HepG2 (cell line): ENCODE measurements at regions not wholly inside any gene's neighbourhood (a gene's known extent, or its start where the extent isn't known, plus 50 kb on each side); places are given as distances from the start of the nearest gene placed in this dataset.

Experiments used
- ATAC-seq: fragments of 200-7000 bp; cut with Tn5 transposase; 3 replicates; pipeline ENCODE4 v1.9.1; 2020; ENCODE audit warnings: mild to moderate bottlenecking, moderate library complexity
- BruUV-seq: library from RNA; stranded (reverse); fragments of 400-500 nt; replicated peaks from 2 replicates; lab custom pipeline; 2021; lab: Mats Ljungman, UMichigan
- CTCF ChIA-PET: fragments of 300-600 bp; formaldehyde crosslinking; extraction: SDS; loops from one replicate; lab custom pipeline; 2021; ENCODE audit warnings: low total read pairs, inconsistent platforms, low intra/inter-chr PET ratio; lab: Yijun Ruan, JAX
- POLR2A ChIA-PET: fragments of 350-600 bp; sonication (Branson Sonifier 250); formaldehyde crosslinking; loops from one replicate; lab custom pipeline; 2020; ENCODE audit warnings: antibody characterized with exemption, inconsistent platforms; lab: Yijun Ruan, JAX
- DNase-seq: peaks from one replicate; pipeline ENCODE4 v3.0.0-alpha.2; 2015; ENCODE audit warnings: low spot score
- FAIRE-seq: peaks from 3 replicates; lab custom pipeline; 2011; peaks lifted over from hg19 to GRCh38; lab: Jason Lieb, UNC
- H2AFZ ChIP-seq: one replicate; pipeline ENCODE4 v1.6.1; 2011; ENCODE audit warnings: low read length, inconsistent platforms
- H3K27ac ChIP-seq: fragments of 300-600 bp; 3 replicates; pipeline ENCODE4 v1.8.0; 2011; ENCODE audit warnings: mixed run types, mild to moderate bottlenecking, mixed read lengths, low read length, inconsistent platforms; ENCODE audit not compliant: insufficient read depth; ENCODE audit errors: extremely low read length
- H3K27me3 ChIP-seq, 2 experiments: fragments of 200-600 bp in 1 of 2; 2 replicates in 1 of 2; 3 replicates in 1 of 2; pipeline versions ENCODE4 v1.6.0 to v1.8.0; 2011; ENCODE audit warnings: low read length in 2 of 2, mild to moderate bottlenecking in 2 of 2, moderate library complexity in 2 of 2, inconsistent platforms in 1 of 2; ENCODE audit not compliant: insufficient read depth in 2 of 2, control insufficient read depth in 1 of 2
- H3K36me3 ChIP-seq, 2 experiments: fragments of 200-600 bp in 1 of 2; replicated peaks in 1 of 2; 2 replicates in 1 of 2; 3 replicates in 1 of 2; pipeline versions ENCODE4 v1.5.1 to v1.8.0; 2011; ENCODE audit warnings: low read length in 2 of 2, inconsistent platforms in 1 of 2; ENCODE audit not compliant: insufficient read depth in 2 of 2, control insufficient read depth in 1 of 2
- H3K4me1 ChIP-seq: 2 replicates; pipeline ENCODE4 v1.5.1; 2012; ENCODE audit warnings: low read length, inconsistent platforms; ENCODE audit not compliant: insufficient read depth
- H3K4me2 ChIP-seq: 2 replicates; pipeline ENCODE4 v1.6.0; 2011; ENCODE audit warnings: low read depth, low read length, inconsistent platforms
- H3K4me3 ChIP-seq, 3 experiments: fragments of 200-600 bp in 1 of 3; sonication (generic), shearing (Covaris generic) in 1 of 3; replicated peaks in 1 of 3; 2 replicates each; pipeline ENCODE4 v1.5.1; 2011 to 2016; ENCODE audit warnings: low read length in 3 of 3, inconsistent platforms in 2 of 3, low read depth in 2 of 3, mild to moderate bottlenecking in 2 of 3, control low read depth in 1 of 3, mixed read lengths in 1 of 3; ENCODE audit not compliant: insufficient read depth in 1 of 3
- H3K79me2 ChIP-seq: one replicate; pipeline ENCODE4 v1.6.1; 2011; ENCODE audit warnings: low read length, inconsistent platforms; ENCODE audit not compliant: insufficient read depth
- H3K9ac ChIP-seq: 2 replicates; pipeline ENCODE4 v1.6.0; 2011; ENCODE audit warnings: mild to moderate bottlenecking, low read depth, low read length, inconsistent platforms; ENCODE audit not compliant: insufficient read depth
- H3K9me3 ChIP-seq: 2 replicates; pipeline ENCODE4 v1.5.1; 2012; ENCODE audit warnings: mild to moderate bottlenecking, low read length
- H4K20me1 ChIP-seq: 2 replicates; pipeline ENCODE4 v1.6.0; 2011; ENCODE audit warnings: inconsistent platforms, mild to moderate bottlenecking, low read length, moderate library complexity; ENCODE audit not compliant: insufficient read depth
- DMAP1 ChIP-seq: IDR thresholded peaks from 2 replicates; pipeline ENCODE4 v1.6.1; 2016
- GTF2F1 ChIP-seq: fragments of 150-350 bp; IDR thresholded peaks from 2 replicates; pipeline ENCODE4 v1.6.1; 2014; ENCODE audit warnings: low read length
- HMGA1 ChIP-seq: sonication (generic); formaldehyde crosslinking; conservative IDR thresholded peaks from 2 replicates; pipeline ENCODE4 v1.4.0; 2020; ENCODE audit warnings: missing genetic modification reagents
- MLX ChIP-seq: IDR thresholded peaks from 2 replicates; pipeline ENCODE4 v1.6.1; 2016
- RBFOX2 ChIP-seq: fragments of 200-400 bp; formaldehyde crosslinking; IDR thresholded peaks from 2 replicates; pipeline ENCODE4 v1.6.1; 2017; ENCODE audit warnings: low read depth, mild to moderate bottlenecking, low read length
- STAG1 ChIP-seq: sonication (generic); formaldehyde crosslinking; IDR thresholded peaks from 2 replicates; pipeline ENCODE4 v1.4.0; 2020; ENCODE audit warnings: missing genetic modification reagents
- YY1 ChIP-seq: IDR thresholded peaks from 2 replicates; pipeline ENCODE4 v1.6.1; 2011; ENCODE audit warnings: low read length, low read depth, moderate library complexity, mild to moderate bottlenecking; ENCODE audit not compliant: insufficient read depth, insufficient replicate concordance
- ZNF124 ChIP-seq: sonication (generic); formaldehyde crosslinking; IDR thresholded peaks from 2 replicates; pipeline ENCODE4 v1.4.0; 2020; ENCODE audit warnings: missing genetic modification reagents
- ZNF563 ChIP-seq: sonication (generic); formaldehyde crosslinking; IDR thresholded peaks from 2 replicates; pipeline ENCODE4 v1.8.0; 2022; ENCODE audit warnings: mild to moderate bottlenecking, moderate library complexity, missing genetic modification reagents
- ZNF766 ChIP-seq: sonication (generic); formaldehyde crosslinking; IDR thresholded peaks from 2 replicates; pipeline ENCODE4 v1.5.0; 2020; ENCODE audit warnings: missing genetic modification reagents, borderline replicate concordance
- ZNF776 ChIP-seq: sonication (generic); formaldehyde crosslinking; IDR thresholded peaks from 2 replicates; pipeline ENCODE4 v1.4.0; 2020; ENCODE audit warnings: mild to moderate bottlenecking, missing genetic modification reagents
- ZNF781 ChIP-seq: sonication (generic); formaldehyde crosslinking; IDR thresholded peaks from 2 replicates; pipeline ENCODE4 v1.5.1; 2020; ENCODE audit warnings: borderline replicate concordance, mild to moderate bottlenecking, missing genetic modification reagents; ENCODE audit errors: not compliant biosample characterization
- ZNF792 ChIP-seq: IDR thresholded peaks from 2 replicates; pipeline ENCODE4 v1.6.1; 2016
- WGBS: methylation state at CpG from one replicate; pipeline ENCODE4 v1.1.6; 2017; ENCODE audit warnings: low lambda C conversion rate; 5-methylcytosine and 5-hydroxymethylcytosine counted together
- in situ Hi-C: cut with HindIII; loops from 2 replicates; pipeline ENCODE4 v1.10.0; 2017; ENCODE audit warnings: low pct_unique_long_range_greater_than_20kb; ENCODE audit not compliant: extremely low pct_ligation_motif_present
- intact Hi-C: fragments of 100-400 bp; cut with micrococcal nuclease; formaldehyde crosslinking; loops from one replicate; pipeline ENCODE4 v1.10.0; 2022; ENCODE audit not compliant: unreplicated experiment
- TF ChIP-seq, protein P1 (sequence below): sonication (generic); formaldehyde crosslinking; IDR thresholded peaks from 2 replicates; pipeline ENCODE4 v1.4.0; 2020; ENCODE audit warnings: missing genetic modification reagents
- TF ChIP-seq, protein P2 (sequence below): sonication (generic); formaldehyde crosslinking; IDR thresholded peaks from 2 replicates; pipeline ENCODE4 v1.4.0; 2020; ENCODE audit warnings: missing genetic modification reagents
- TF ChIP-seq, protein P3 (sequence below): sonication (generic); formaldehyde crosslinking; IDR thresholded peaks from 2 replicates; pipeline ENCODE4 v1.5.1; 2020; ENCODE audit warnings: mild to moderate bottlenecking, moderate library complexity, missing genetic modification reagents

DNA sequence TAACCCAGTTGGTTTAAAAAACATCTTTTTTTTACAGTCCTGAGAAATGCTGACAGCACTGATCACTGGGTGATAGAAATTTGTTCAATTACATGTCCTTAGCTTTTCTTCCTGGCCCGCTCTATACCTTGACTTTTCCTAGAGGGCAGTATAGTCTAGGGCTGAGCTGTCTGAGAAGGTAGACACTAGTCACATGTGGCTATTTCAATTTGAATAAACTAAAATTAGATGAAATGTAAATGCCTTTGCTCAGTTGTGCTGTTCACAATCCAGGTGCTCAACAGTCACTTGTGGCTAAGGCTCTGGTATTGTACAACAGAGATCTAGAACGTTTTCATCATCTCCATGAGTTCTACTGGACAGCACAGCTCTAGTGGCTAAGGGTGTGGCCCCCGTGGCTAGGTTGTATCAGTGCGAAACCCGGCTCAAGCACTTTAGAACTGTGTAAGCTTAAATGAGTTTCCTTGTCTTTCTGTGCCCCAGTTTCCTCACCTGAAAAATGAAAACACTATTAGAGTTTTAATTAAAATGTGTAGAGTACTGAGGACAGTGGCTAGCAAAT lies 111.6 kb upstream of the WDR17 start:
- Histone ChIP-seq H4K20me1 (no peaks in the 10 kb centered on the region), H3K36me3 (no peaks in the 10 kb centered on the region), H3K9ac (no peak overlapping the region), H3K27ac (no peak overlapping the region), H3K4me2 (no peak overlapping the region), H3K4me3 (no peak overlapping the region), H2AFZ (no peak overlapping the region), H3K4me1 (no peaks in the 10 kb centered on the region), H3K9me3 (no peaks in the 10 kb centered on the region), H3K27me3 (no peaks in the 10 kb centered on the region; a peak in 1 of 5 replicates), H3K79me2 (no peaks in the 10 kb centered on the region)
- 32% methylated on average over 5 of the region's 5 CpGs for WGBS
- intact Hi-C loops, result no loop called here
- ChIA-PET POLR2A (no interaction called here), CTCF (no interaction called here)
- ATAC-seq (peak; percentile 51; the same call in 2 of the 3 replicates), DNase-seq (no peak), FAIRE-seq (no peak)
- no TSS peak for BruUV-seq
- TF ChIP-seq RBFOX2 (no peak), STAG1 (CRISPR knock-in tag) (0 out of 2 replicates have a peak, but pooled peaks have one; percentile 9)
- TF ChIP-seq, protein P1, sequence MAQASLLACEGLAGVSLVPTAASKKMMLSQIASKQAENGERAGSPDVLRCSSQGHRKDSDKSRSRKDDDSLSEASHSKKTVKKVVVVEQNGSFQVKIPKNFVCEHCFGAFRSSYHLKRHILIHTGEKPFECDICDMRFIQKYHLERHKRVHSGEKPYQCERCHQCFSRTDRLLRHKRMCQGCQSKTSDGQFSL (CRISPR knock-in tag), result no peak
- in situ Hi-C loops, result no loop called here

GRCh38 chr4:175954685-175955084 lies 111.0 kb upstream of the WDR17 start:
- H3K36me3 ChIP-seq, result no peaks in the 10 kb centered on the region
- ChIA-PET CTCF (no interaction called here), POLR2A (no interaction called here)
- DNase-seq, result no peak
- intact Hi-C loops, result no loop called here
- no TSS peak for BruUV-seq
- H3K9ac ChIP-seq, result no peak overlapping the region
- no peak for FAIRE-seq
- no peak overlapping the region for H2AFZ ChIP-seq
- H3K9me3 ChIP-seq, result no peaks in the 10 kb centered on the region
- WGBS, result 3% methylated on average over 3 of the region's 3 CpGs
- H3K27me3 ChIP-seq, result no peaks in the 10 kb centered on the region; a peak in 1 of 5 replicates
- H4K20me1 ChIP-seq, result no peaks in the 10 kb centered on the region
- no peak for ATAC-seq
- no peak overlapping the region for H3K27ac ChIP-seq
- no peak overlapping the region for H3K4me3 ChIP-seq
- no peak overlapping the region for H3K4me2 ChIP-seq
- no peaks in the 10 kb centered on the region for H3K4me1 ChIP-seq
- no peaks in the 10 kb centered on the region for H3K79me2 ChIP-seq
- in situ Hi-C loops, result no loop called here
- TF ChIP-seq DMAP1 (CRISPR knock-in tag), result no peak
- no peak for TF ChIP-seq ZNF563 (CRISPR knock-in tag)
- no peak for TF ChIP-seq HMGA1
- TF ChIP-seq MLX, result no peak
- TF ChIP-seq, protein P2, sequence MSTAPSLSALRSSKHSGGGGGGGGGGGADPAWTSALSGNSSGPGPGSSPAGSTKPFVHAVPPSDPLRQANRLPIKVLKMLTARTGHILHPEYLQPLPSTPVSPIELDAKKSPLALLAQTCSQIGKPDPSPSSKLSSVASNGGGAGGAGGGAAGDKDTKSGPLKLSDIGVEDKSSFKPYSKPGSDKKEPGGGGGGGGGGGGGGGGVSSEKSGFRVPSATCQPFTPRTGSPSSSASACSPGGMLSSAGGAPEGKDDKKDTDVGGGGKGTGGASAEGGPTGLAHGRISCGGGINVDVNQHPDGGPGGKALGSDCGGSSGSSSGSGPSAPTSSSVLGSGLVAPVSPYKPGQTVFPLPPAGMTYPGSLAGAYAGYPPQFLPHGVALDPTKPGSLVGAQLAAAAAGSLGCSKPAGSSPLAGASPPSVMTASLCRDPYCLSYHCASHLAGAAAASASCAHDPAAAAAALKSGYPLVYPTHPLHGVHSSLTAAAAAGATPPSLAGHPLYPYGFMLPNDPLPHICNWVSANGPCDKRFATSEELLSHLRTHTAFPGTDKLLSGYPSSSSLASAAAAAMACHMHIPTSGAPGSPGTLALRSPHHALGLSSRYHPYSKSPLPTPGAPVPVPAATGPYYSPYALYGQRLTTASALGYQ (CRISPR knock-in tag), result no peak
- no peak for TF ChIP-seq GTF2F1
- no peak for TF ChIP-seq ZNF766
- TF ChIP-seq, protein P3, sequence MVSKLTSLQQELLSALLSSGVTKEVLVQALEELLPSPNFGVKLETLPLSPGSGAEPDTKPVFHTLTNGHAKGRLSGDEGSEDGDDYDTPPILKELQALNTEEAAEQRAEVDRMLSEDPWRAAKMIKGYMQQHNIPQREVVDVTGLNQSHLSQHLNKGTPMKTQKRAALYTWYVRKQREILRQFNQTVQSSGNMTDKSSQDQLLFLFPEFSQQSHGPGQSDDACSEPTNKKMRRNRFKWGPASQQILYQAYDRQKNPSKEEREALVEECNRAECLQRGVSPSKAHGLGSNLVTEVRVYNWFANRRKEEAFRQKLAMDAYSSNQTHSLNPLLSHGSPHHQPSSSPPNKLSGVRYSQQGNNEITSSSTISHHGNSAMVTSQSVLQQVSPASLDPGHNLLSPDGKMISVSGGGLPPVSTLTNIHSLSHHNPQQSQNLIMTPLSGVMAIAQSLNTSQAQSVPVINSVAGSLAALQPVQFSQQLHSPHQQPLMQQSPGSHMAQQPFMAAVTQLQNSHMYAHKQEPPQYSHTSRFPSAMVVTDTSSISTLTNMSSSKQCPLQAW (CRISPR knock-in tag), result no peak
- TF ChIP-seq ZNF124, result no peak
- TF ChIP-seq YY1, result no peak
- TF ChIP-seq ZNF776 (CRISPR knock-in tag), result no peak
- TF ChIP-seq ZNF781, result no peak
- no peak for TF ChIP-seq ZNF792 (CRISPR knock-in tag)
